HG03045 (cell line): ENCODE measurements at regions not wholly inside any gene's neighbourhood (a gene's known extent, or its start where the extent isn't known, plus 50 kb on each side); places are given as distances from the start of the nearest gene placed in this dataset.
"Not testable (repeated sequence)": the region's sequence is repeated elsewhere in the genome, so short reads cannot be mapped to it uniquely, and the experiment has no call there.

Experiments used
- ATAC-seq: cut with Tn5 transposase; IDR thresholded peaks from one replicate; pipeline ENCODE4 v1.9.1; 2021; ENCODE audit warnings: mild to moderate bottlenecking, moderate library complexity; ENCODE audit not compliant: unreplicated experiment

- ATAC-seq = not testable (repeated sequence)
Observed at GRCh38 chr21:7743940-7744339, 2777.4 kb upstream of the TPTE start.

- ATAC-seq = peak; percentile 90
Observed at GRCh38 chr21:7744406-7745099, 2776.8 kb upstream of the TPTE start.

- ATAC-seq = peak; percentile 76
Observed at GRCh38 chr21:7745100-7745450, 2776.3 kb upstream of the TPTE start.

- not testable (repeated sequence) for ATAC-seq
Observed at GRCh38 chr21:7747964-7748363, 2773.4 kb upstream of the TPTE start.

- ATAC-seq = not testable (repeated sequence)
Observed at GRCh38 chr21:7752611-7753010, 2768.8 kb upstream of the TPTE start.

GRCh38 chr21:7753380-7753877, 2768.0 kb upstream of the TPTE start:
- ATAC-seq = peak; percentile 90

- not testable (repeated sequence) for ATAC-seq
Observed at GRCh38 chr21:7769985-7770384, 2751.4 kb upstream of the TPTE start.

- not testable (repeated sequence) for ATAC-seq
Observed at GRCh38 chr21:7774219-7774618, 2747.2 kb upstream of the TPTE start.

GRCh38 chr21:7775327-7775984, 2745.9 kb upstream of the TPTE start:
- not testable (repeated sequence) for ATAC-seq

GRCh38 chr21:7776035-7776434, 2745.3 kb upstream of the TPTE start:
- ATAC-seq = not testable (repeated sequence)

GRCh38 chr21:7776622-7777021, 2744.8 kb upstream of the TPTE start:
- not testable (repeated sequence) for ATAC-seq

GRCh38 chr21:7777289-7777688, 2744.1 kb upstream of the TPTE start:
- ATAC-seq = not testable (repeated sequence)

GRCh38 chr21:7787427-7788078, 2733.8 kb upstream of the TPTE start:
- ATAC-seq = not testable (repeated sequence)

GRCh38 chr21:7793797-7794196, 2727.6 kb upstream of the TPTE start:
- ATAC-seq = not testable (repeated sequence)

GRCh38 chr21:7797328-7797727, 2724.1 kb upstream of the TPTE start:
- ATAC-seq = not testable (repeated sequence)

- ATAC-seq = not testable (repeated sequence)
Observed at GRCh38 chr21:7798446-7798845, 2722.9 kb upstream of the TPTE start.

- not testable (repeated sequence) for ATAC-seq
Observed at GRCh38 chr21:7799697-7800096, 2721.7 kb upstream of the TPTE start.

- ATAC-seq = not testable (repeated sequence)
Observed at GRCh38 chr21:7813475-7813874, 2707.9 kb upstream of the TPTE start.

GRCh38 chr21:7817013-7817412, 2704.4 kb upstream of the TPTE start:
- ATAC-seq = not testable (repeated sequence)

GRCh38 chr21:7819301-7819700, 2702.1 kb upstream of the TPTE start:
- ATAC-seq = not testable (repeated sequence)

- not testable (repeated sequence) for ATAC-seq
Observed at GRCh38 chr21:7825627-7826026, 2695.8 kb upstream of the TPTE start.

GRCh38 chr21:7826174-7826573, 2695.2 kb upstream of the TPTE start:
- ATAC-seq = not testable (repeated sequence)
